Stimulated activated naive CD8-positive, alpha-beta T cell treated with anti-CD3 and anti-CD28 coated beads, Interleukin-15, amount 100 ng/mL, for 72 hours (primary cell): ENCODE measurements at regions not wholly inside any gene's neighbourhood (a gene's known extent, or its start where the extent isn't known, plus 50 kb on each side); places are given as distances from the start of the nearest gene placed in this dataset.

Experiments
- ATAC-seq: fragments of 150-1000 bp; cut with Tn5 transposase; 2 replicates; pipeline ENCODE4 v1.10.0; 2021; ENCODE audit warnings: mild to moderate bottlenecking, moderate library complexity
- DNase-seq, 2 donors: peaks; one replicate each; pipeline ENCODE4 v3.0.0; 2021 to 2022
- H3K27ac Mint-ChIP-seq, 2 donors: one replicate each; pipeline ENCODE4 v1.8.0; 2022; ENCODE audit warnings: mild to moderate bottlenecking in 2 of 2, mixed read lengths in 2 of 2, moderate library complexity in 2 of 2
- H3K27me3 Mint-ChIP-seq: one replicate; pipeline ENCODE4 v1.8.0; 2022; ENCODE audit warnings: mixed read lengths
- H3K4me1 Mint-ChIP-seq: one replicate; pipeline ENCODE4 v1.8.0; 2022; ENCODE audit warnings: mild to moderate bottlenecking, mixed read lengths
- H3K4me3 Mint-ChIP-seq, 2 donors: one replicate each; pipeline ENCODE4 v1.8.0; 2022; ENCODE audit warnings: mild to moderate bottlenecking in 2 of 2, mixed read lengths in 2 of 2, moderate library complexity in 1 of 2
- H3K9me3 Mint-ChIP-seq, 2 donors: one replicate each; pipeline ENCODE4 v1.8.0; 2022; ENCODE audit warnings: mixed read lengths in 2 of 2

GRCh38 chr2:43110442-43110871 is 115.9 kb downstream of the ZFP36L2 start:
- Mint-ChIP-seq H3K27me3 (no peaks in the 10 kb centered on the region), H3K4me3 (no peak overlapping the region), H3K9me3 (peaks cover 0 to 7% of the 10 kb centered on the region in 2 donors), H3K4me1 (peaks cover 46% of the 10 kb centered on the region), H3K27ac (no peak overlapping the region)
- DNase-seq (no peak), ATAC-seq (no peak)

DNA sequence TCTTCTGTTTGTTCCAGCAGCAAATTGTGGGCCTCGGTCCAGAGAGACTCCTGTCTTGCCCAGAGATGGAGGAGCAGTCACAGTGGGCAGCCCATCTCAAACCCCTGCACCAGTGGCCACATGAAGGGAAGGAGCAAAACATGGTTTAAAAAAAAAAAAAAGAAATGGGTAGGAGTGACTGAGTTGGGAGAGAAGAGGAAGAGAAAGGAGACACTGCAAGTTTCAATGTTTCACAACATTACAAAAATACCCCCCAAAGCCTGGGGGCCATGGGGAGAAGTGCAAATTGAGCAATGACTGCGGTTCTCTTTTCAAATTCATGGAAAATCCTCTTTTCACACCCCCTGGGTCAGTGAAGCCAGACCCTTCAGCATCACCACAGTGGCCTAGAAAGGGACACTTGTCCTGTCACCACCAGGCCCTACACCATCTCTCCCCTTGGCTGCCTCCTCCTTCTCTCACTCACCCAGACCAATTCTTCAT is 117.1 kb downstream of the ZFP36L2 start:
- Mint-ChIP-seq H3K4me3 (no peak overlapping the region), H3K4me1 (peaks cover 35% of the 10 kb centered on the region), H3K27ac (no peak overlapping the region), H3K9me3 (peaks cover 2 to 5% of the 10 kb centered on the region in 2 donors), H3K27me3 (no peaks in the 10 kb centered on the region)
- ATAC-seq, result no peak
- no peak for DNase-seq

GRCh38 chr2:43107679-43108078 is 118.7 kb downstream of the ZFP36L2 start:
- Mint-ChIP-seq H3K27me3 (no peaks in the 10 kb centered on the region), H3K9me3 (peaks cover 6 to 10% of the 10 kb centered on the region in 2 donors), H3K4me1 (peaks cover 34% of the 10 kb centered on the region), H3K4me3 (no peak overlapping the region), H3K27ac (peak overlapping the region in 1 of 2 donors; percentile 88)
- no peak for DNase-seq
- ATAC-seq, result no peak

DNA sequence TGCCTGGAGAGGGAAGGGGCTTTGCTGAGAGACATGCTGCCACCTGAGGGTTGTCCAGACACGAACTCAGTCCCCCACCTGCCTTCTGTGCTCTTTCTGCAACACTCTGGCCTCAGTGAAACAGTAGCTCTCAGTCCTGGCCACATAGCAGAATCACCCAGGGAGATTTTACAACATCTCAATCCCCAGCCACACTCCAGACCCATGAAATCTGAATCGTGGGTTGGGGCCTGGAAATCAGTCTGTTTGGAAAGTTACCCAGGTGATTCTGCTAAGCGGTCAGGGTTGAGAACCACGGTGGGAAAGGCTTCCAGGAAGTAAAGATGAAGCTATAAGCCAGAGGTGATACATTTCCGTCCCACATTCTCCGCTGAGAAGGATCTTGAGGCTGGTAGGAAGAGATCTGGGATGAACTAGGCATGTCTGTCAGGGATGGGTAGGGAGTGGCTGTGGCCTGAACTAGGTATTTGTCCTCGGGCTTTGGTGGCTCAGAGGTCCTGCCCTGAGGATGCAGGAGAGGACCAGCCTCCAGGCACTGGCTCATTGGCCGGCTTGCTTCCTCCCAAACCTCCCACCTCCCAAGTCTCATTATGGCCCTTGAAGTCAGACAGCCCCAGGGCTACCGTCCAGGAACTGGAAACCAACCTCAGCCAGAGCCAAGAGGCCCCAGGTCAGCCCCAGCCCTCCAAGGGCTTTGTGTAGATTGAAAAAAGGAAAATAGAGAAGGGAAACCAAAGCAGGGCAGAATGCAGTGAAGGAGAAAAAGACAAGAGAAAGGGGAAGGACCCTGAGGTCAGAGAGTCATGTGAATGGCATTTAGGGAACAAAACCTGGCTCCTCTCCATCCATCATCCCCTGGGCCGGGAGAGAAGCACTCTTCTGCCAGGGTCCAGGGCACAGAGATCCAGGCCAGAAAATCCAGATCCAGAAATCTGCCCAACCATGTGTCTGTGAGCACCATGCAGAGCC is 119.6 kb downstream of the ZFP36L2 start:
- DNase-seq, result no peak
- no peak for ATAC-seq

GRCh38 chr2:43105586-43106558 is 120.5 kb downstream of the ZFP36L2 start:
- H3K4me3 Mint-ChIP-seq, result no peak overlapping the region
- no peaks in the 10 kb centered on the region for H3K27me3 Mint-ChIP-seq
- DNase-seq, result no peak
- peak overlapping the region; percentile 72 to 81 for H3K27ac Mint-ChIP-seq
- ATAC-seq, result no peak
- peaks cover 6 to 10% of the 10 kb centered on the region in 2 donors for H3K9me3 Mint-ChIP-seq
- H3K4me1 Mint-ChIP-seq, result peaks cover 43% of the 10 kb centered on the region

More for the DNA sequence above, 119.6 kb downstream of the ZFP36L2 start:
- no peak overlapping the region for H3K4me3 Mint-ChIP-seq
- peak overlapping the region; percentile 72 to 81 for H3K27ac Mint-ChIP-seq
- no peaks in the 10 kb centered on the region for H3K27me3 Mint-ChIP-seq
- peaks cover 6 to 10% of the 10 kb centered on the region in 2 donors for H3K9me3 Mint-ChIP-seq
- peaks cover 39% of the 10 kb centered on the region for H3K4me1 Mint-ChIP-seq

GRCh38 chr2:43104763-43105162 is 121.6 kb downstream of the ZFP36L2 start:
- Mint-ChIP-seq H3K9me3 (peaks cover 6 to 10% of the 10 kb centered on the region in 2 donors), H3K27ac (no peak overlapping the region), H3K4me1 (peaks cover 40% of the 10 kb centered on the region), H3K27me3 (no peaks in the 10 kb centered on the region), H3K4me3 (no peak overlapping the region)
- ATAC-seq (no peak), DNase-seq (no peak)

- ATAC-seq, result no peak
- DNase-seq, result no peak
- no peak overlapping the region for H3K4me3 Mint-ChIP-seq
- H3K4me1 Mint-ChIP-seq, result peaks cover 34% of the 10 kb centered on the region
- no peak overlapping the region for H3K27ac Mint-ChIP-seq
- peaks cover 6 to 10% of the 10 kb centered on the region in 2 donors for H3K9me3 Mint-ChIP-seq
- H3K27me3 Mint-ChIP-seq, result no peaks in the 10 kb centered on the region
Observed at GRCh38 chr2:43104106-43104505, 122.3 kb downstream of the ZFP36L2 start.

DNA sequence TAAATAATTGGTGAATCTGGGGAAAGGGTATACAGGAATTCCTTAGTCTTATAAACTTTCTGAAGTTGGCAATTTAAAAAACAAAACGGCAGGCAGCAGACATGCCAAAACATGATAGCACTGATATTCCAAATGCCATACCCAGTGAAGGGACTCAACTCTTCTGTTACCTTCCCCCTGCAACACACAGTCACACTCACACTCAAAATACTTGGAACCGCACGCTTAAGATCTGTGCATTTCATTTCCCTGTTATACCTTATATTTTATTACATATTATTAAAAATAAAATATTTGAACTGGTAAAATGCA is 123.4 kb downstream of the ZFP36L2 start:
- no peak overlapping the region for H3K4me3 Mint-ChIP-seq
- ATAC-seq, result no peak
- no peak overlapping the region for H3K27ac Mint-ChIP-seq
- no peak for DNase-seq
- H3K4me1 Mint-ChIP-seq, result peaks cover 32% of the 10 kb centered on the region
- peaks cover 6 to 10% of the 10 kb centered on the region in 2 donors for H3K9me3 Mint-ChIP-seq
- no peaks in the 10 kb centered on the region for H3K27me3 Mint-ChIP-seq

- Mint-ChIP-seq H3K27ac (peak overlapping the region in 1 of 2 donors; percentile 10), H3K27me3 (no peaks in the 10 kb centered on the region), H3K4me3 (no peak overlapping the region), H3K9me3 (peaks cover 6 to 10% of the 10 kb centered on the region in 2 donors), H3K4me1 (peaks cover 29% of the 10 kb centered on the region)
- ATAC-seq (no peak), DNase-seq (no peak)
Observed at GRCh38 chr2:43102366-43103092, 123.9 kb downstream of the ZFP36L2 start.

- ATAC-seq, result no peak
- peaks cover 21% of the 10 kb centered on the region for H3K4me1 Mint-ChIP-seq
Observed at GRCh38 chr2:43101751-43102150, 124.7 kb downstream of the ZFP36L2 start.

DNA sequence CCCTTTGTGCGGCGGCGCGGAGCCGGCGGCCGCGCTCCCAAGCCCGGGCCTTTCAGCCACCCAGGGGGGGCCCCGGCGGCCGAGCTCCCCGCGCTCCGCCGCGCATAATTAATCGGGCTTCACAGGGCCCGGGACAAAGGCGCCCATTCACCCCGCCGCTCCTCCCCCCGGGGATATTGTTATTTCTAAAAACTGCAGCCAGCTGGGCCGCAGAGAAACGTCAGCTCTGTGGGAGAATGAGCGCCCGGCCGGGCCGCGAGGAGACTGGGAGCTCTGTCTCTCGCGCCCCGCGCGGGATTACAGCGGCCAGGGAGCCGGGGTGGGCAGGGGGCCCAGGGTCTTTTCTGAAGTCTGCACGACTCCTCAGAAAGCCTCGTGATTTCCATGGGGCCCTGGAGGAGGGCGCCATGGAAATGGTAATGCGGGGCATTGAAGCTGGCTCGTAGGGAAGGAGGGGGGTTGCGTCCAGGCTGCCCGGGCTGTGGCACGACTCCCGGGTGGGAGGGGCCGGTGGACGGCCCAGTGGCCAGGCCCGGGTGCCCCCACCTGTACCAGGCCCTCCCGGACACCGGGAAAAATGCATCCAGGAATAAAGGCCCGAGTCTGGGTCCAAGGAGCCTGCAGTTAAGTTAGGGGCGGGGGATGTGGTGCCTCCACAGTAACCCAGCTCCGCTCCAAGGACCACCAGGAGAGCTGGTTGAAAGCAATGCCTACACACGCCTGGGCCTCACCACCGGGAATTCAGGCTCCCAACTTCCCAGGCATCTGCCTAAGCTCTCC is 125.3 kb downstream of the ZFP36L2 start:
- Mint-ChIP-seq H3K27me3 (no peaks in the 10 kb centered on the region), H3K27ac (no peak overlapping the region), H3K4me1 (peaks cover 14% of the 10 kb centered on the region), H3K4me3 (no peak overlapping the region), H3K9me3 (peaks cover 6 to 10% of the 10 kb centered on the region in 2 donors)
- DNase-seq, result no peak
- ATAC-seq, result peak; percentile 9

More at GRCh38 chr2:43101751-43102150, 124.7 kb downstream of the ZFP36L2 start:
- no peak for DNase-seq
- Mint-ChIP-seq H3K9me3 (peaks cover 6 to 10% of the 10 kb centered on the region in 2 donors), H3K27ac (no peak overlapping the region), H3K27me3 (no peaks in the 10 kb centered on the region), H3K4me3 (no peak overlapping the region)

GRCh38 chr2:43100362-43100882 is 126.0 kb downstream of the ZFP36L2 start:
- DNase-seq, result no peak
- Mint-ChIP-seq H3K4me1 (peaks cover 9% of the 10 kb centered on the region), H3K9me3 (peaks cover 6 to 10% of the 10 kb centered on the region in 2 donors), H3K4me3 (no peak overlapping the region), H3K27me3 (no peaks in the 10 kb centered on the region), H3K27ac (no peak overlapping the region)
- ATAC-seq, result peak; percentile 33

DNA sequence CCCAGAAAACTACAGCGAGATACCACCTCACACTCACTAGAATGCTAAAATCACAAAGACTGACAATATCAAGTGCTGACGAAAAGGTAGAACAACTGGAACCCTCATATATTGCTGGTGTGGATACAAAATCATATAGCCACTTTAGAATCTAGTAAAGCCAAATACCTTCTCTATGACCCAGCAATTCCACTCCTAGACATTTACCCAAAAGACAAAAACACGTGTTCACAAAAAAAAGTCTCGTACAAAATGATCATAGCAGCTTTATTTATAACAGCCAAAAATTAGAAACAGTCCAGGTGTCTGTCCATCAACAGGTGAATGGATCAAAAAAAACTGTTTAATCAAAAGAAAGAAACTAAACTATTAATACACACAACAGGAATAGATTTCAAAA is 126.6 kb downstream of the ZFP36L2 start:
- DNase-seq, result no peak
- H3K4me3 Mint-ChIP-seq, result no peak overlapping the region
- H3K27me3 Mint-ChIP-seq, result no peaks in the 10 kb centered on the region
- no peak overlapping the region for H3K27ac Mint-ChIP-seq
- peaks cover 9% of the 10 kb centered on the region for H3K4me1 Mint-ChIP-seq
- ATAC-seq, result no peak
- H3K9me3 Mint-ChIP-seq, result peaks cover 6 to 10% of the 10 kb centered on the region in 2 donors

GRCh38 chr2:43098539-43098938 is 127.9 kb downstream of the ZFP36L2 start:
- Mint-ChIP-seq H3K27me3 (no peaks in the 10 kb centered on the region), H3K4me1 (peaks cover 9% of the 10 kb centered on the region), H3K9me3 (peaks cover 0 to 4% of the 10 kb centered on the region in 2 donors), H3K27ac (peak overlapping the region in 1 of 2 donors; percentile 59), H3K4me3 (no peak overlapping the region)
- DNase-seq (no peak), ATAC-seq (no peak)
